ENCODE measurements at regions not wholly inside any gene's neighbourhood (a gene's known extent, or its start where the extent isn't known, plus 50 kb on each side); places are given as distances from the start of the nearest gene placed in this dataset.

DNA sequence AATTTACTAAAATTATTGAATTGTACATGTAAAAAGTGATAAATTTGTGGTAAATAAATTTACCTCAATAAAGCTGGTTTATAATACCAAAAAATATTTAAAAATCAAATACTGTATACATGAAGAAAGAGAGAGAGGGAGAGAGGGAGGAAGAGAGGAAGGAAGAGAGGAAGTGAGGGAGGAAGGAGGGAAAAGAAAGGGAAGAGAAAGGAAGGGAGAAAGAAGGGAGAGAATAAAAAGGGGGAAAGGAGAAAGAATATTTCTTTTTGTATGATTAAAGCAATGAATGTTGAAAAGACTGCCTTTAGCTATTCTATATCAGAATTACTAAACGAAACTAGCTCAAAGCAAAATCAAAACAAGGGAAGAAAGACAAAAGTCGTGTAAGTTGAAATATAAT, 150.0 kb downstream of the LRIG2 start:
- DNase-seq = no peak

DNA sequence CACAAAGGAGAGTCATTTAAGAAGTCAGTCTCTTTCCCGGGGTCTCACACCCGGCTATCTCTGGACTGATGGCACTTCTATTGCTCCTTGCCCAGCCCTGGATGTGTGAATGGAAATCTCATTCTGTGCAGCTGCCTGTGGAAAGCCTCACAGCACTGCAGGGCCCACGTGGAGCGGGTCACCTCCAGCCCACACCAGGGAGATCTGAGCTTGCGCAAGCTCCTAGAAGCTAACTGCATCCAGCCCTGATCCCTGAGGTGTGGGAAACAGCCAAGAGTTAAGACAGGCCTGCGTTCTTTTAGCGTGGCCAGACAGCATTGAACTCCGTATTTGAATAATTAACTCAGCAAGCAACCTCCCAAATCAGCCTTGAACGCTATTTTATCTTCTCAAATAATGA, 150.5 kb downstream of the LRIG2 start:
- DNase-seq = no peak

DNA sequence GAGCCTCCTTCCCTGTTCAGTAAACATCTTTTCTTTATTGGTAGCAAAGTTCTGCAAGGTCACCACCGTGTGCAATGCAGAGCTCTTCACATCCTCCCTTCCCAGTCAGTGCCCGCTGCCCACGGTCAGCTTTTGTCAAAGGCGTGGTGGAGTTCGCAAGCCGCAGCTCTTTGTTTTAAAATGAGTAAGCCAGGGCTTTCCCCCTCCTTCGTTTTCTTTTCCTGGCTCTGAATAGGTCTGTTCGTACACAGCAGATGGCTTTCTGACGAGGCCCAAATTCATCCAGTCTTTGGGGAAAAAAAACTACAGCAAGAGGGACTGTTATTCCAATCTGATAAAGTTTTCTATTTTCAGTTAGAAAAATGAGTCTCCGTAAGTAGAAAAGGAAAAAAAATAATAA, 153.2 kb downstream of the LRIG2 start:
- DNase-seq = no peak

DNA sequence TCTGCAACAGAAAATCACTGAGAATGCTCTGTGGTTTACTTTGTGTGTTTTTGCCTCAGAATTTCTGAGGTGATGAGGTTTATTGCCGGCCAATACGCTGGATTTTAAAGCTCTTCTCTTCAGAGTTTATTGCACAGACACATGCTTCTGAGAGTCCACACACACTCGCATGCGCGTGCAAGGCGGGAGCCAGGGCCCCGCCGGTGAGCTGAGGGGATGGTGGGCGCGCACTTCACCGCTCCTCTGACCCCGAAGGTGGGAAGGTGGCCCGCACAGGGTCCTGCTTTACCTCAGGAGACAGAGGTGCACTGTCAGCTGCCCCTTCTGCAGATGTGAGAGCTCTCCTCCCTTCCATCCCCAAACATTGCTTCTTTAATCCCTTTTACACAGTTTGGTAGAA, 158.4 kb upstream of the MAGI3 start:
- DNase-seq = no peak

DNA sequence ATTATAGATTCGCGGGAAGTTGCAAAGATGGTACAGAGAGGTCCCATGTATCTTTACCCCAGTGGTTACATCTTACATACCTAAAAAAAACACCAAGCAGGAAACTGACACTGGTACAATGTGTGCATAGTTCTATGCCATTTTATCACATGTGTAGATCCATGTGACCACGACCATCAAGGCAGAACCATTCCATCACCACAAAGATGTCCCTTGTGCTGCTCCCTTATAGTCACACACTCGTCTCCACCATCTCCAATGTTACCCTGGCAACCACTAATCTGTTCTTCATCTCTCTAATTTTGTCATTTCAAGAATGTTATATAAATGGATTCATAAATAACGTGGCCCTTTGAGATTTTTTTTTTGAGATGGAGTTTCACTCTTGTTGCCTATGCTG, 156.9 kb upstream of the MAGI3 start:
- DNase-seq = no peak

DNA sequence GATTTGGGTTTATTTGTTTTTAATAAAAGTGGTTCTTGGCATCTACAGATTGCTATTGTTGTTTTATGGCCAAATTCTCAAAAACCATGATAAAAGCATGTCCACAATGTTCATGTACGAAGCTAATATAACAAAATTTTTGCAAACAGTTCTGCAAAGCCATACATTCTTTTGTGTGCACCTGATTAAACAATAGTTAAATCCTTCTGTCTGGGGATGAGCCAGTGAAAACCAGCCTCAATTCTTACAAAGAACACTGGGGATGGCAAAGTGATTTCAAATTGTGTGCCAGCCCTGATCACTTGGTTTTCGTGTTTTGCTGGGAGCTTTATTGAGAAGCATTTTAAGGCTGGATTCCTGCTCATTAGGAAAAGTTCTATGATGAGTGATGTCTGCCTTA, 149.1 kb upstream of the MAGI3 start:
- DNase-seq = no peak

DNA sequence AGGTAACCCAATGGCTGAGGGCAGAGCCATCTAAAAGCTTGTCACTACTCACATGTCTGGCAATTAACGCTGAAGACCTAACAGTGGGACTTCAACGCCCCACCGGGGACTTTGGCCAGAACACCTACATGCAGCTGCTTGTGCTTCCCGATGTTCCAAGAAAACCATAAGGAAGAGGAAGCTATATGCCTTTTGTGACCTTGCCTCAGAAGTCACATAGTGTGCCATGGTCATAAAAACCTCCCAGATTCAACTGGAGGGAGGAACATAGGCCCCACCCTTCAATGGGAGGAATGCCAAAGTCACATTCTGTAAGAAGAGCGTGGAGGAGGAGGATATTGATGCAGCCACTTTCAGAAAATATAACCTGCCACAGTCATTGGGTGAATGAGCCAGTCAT, 147.8 kb upstream of the MAGI3 start:
- no peak for DNase-seq

DNA sequence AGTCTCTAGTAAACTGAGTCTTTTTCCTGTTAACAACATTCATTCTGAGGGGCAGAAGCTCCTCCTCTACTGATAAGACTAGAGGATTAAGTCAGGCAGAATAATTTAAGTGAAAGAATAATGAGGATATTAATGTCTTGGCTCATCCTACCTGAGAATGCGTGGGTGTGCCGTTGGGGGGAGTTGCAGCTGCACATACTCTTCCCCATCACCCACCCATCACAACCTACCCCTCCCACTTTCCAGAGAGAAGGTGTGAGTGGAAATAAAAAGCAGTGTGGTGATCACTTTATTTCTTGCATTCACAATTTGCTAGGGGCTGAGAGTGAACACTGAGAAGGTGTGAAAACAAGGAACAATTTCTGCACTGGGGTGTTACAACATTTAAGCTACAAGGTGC, 146.8 kb upstream of the MAGI3 start:
- no peak for DNase-seq

DNA sequence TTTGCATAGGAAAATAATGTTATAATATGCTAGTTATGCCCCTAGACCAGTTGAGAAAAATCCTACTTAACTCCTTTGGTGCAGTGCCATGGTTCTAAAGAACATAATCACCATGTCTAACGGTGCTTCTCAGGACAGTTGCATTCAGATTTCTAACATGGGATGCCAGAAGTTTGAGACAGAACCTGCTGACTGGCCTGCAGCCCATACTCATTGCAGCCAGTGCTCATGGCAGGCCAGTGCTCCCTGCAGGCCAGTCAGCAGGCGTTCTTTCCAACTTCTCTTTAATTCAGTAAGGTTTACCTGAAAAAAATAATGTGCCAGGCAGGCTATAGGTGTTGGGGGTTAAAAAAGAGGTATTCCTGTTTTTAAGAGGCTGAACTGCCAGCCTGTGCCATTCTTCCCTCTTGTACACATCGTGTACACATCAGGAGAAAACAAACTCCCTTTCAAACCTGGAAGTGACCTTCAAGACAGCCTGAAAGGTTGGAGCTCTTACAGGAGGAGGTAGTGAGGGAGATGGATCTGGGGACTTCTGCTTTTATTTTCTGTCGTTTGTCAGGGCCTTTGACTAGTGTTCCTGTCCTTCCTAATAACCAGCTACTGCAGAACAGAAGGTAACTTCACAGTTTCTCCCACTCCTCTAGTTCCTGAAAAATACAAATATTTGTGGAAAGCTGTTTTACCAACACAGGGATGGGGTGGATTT, 146.0 kb upstream of the MAGI3 start:
- DNase-seq = no peak

DNA sequence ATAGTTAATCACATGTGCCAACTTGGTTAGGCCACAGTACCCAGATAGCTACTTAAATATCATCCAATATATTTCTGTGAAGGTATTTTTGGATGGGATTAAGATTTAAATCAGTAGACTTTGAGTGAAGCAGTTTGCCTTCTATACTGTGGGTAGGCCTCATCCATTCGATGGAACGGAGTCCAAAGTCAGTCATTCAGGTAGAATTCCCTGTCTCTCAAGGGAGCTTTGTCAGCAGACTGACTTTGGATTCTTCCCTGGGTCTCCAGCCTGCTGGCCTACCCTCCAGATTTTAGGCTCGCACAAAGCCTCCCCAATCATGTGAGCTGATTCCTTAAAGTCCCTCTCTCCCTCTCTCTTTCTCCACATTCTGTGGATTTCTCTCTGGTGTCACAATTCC, 145.1 kb upstream of the MAGI3 start:
- DNase-seq = no peak

DNA sequence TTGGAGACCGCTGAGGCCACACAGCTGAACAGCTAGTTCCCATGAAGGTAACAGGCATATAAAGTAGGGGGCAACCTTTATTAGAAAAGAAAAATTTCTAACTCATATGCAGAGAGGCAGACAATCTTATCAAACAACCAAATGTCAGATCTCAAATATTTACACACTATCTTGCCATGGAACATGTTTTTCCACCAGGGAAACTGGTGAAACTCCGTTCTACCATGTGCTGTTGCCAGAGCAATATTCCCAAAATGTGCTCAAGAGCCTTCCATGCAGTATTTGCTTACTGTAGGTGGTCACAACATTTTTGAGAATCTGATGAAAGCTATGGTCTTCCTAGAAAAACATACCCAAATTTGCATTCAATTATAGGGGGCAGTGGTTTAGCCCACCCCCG, 143.4 kb upstream of the MAGI3 start:
- DNase-seq = no peak

DNA sequence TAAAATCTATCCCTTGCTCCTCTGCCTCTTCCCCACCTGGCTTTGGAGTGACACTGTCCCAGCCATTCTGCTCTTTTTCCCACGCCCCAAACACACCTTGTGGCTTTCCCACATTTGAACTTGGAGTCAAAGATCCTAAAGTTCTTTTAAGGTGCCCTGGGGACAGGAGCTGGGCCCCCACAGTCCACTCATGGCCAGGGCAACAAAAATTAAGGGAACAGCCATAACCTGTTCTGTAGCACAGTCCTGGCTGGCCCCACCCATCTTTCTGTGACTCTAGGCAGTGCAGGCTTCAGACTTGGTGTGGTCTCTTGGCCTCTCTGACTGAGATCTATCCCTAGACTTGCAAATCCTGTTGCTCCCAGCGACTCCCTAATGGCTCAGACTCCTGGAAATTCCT, 143.0 kb upstream of the MAGI3 start:
- DNase-seq = no peak

DNA sequence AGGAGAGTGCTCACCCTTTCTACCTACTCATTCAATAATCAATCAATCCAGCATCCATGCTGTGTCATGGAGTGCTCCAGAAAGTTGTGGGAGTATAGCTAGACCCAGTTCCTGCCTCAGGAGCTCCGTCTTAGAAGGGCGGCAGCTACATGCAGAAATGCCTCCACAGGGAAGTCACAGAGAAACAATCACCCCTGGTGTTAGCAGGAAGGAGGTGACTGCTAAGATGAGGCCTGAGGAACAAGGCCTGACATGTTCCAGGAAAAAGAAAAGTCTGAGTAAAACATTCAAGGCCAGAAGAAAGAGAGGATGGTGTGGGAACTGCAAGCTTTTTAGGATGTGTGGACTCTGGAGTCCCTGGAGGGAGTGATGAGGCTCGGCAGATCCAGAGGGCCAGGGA, 142.5 kb upstream of the MAGI3 start:
- no peak for DNase-seq

DNA sequence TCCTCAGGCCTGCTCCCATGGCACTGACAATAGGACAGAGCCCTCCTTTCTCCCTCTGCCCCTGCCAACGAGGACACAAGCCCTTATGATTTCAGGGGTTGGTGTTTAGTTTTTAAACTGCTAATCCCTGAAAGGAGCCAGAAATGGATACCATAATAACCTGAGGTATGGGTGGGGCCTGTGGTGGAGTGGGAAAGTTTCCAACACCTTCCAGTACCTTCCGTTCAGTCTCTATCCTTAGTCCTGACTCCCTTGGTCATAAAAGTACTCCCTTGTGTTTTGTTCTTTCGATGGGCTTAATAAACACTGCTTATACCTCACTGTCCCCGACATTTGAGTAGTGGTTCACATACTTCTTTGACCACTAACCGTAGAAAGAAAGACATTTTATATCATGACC, 141.8 kb upstream of the MAGI3 start:
- no peak for DNase-seq

DNA sequence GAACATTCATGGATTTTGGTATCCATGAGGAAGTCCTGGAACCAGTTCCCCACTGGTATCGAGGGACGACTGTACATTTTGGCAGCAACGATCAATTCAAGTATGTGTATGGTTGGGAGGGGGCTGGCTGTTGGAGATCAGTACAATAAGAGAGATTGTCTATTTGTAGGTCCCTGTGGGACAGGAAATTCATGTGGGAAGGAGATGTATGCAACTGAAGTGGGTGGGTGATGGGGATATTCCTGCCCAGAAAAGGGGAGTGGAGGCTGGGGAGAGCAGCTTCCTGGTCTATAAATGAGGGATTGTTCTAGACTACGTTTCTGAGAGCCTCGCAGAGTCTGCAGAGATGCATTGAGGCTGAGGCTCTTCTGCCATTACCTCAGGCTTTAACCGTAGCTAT, 140.2 kb upstream of the MAGI3 start:
- no peak for DNase-seq

DNA sequence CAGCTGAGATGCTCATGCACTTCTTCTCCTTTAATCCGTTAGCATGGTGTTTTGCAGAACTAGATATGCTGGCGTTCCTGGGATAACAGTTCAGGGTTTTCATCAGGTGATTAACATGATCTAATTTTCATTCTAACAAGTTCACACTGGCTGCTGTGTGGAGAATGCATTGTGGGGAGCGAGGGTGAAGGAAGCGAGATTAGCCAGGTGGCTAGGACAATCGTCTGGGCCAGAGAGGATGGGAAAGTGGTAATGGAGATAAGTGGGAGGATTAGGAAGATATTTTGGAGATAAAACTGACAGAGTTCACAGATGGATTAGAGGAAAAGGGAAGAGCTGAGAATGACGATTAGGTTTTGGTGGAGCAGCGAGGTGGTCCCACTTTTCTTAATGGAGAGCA, 138.1 kb upstream of the MAGI3 start:
- no peak for DNase-seq

DNA sequence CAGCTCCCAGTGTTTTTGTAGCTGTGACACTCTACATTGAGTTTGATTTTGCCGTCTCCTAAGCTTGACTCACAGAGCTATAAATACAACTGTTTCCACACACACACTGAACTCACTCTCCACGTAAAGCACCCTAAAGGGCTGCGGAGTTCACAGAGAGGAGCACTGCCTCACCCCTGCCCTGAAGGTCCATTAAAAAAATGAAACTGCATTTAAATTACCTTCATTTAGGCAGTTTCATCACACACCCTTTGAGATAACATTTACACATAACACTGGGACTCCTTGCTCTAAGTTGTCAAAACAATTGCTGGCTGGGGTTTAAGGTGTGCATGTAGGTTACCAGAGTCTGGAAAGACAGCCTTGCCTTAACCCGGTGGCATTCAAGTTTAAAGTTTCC, 137.1 kb upstream of the MAGI3 start:
- DNase-seq = no peak

DNA sequence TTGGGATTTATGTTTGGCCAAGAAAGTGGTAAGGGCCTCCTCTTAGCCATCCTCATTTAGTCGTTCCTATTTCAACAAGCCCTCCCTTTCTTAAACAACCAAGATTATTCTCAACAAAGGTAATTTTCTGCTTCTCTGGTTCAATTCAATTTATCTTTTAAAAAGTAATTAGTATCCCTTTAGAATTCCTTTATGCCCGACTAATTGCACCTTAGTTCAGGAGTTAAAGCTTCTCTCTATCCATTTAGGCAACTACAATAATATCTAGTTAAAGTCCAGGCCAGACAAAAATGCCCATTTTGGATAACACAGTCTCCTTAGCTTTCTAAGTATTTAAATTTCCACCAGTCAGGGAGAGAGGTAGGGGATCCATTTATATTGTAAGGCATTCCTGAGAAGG, 136.7 kb upstream of the MAGI3 start:
- DNase-seq = no peak

DNA sequence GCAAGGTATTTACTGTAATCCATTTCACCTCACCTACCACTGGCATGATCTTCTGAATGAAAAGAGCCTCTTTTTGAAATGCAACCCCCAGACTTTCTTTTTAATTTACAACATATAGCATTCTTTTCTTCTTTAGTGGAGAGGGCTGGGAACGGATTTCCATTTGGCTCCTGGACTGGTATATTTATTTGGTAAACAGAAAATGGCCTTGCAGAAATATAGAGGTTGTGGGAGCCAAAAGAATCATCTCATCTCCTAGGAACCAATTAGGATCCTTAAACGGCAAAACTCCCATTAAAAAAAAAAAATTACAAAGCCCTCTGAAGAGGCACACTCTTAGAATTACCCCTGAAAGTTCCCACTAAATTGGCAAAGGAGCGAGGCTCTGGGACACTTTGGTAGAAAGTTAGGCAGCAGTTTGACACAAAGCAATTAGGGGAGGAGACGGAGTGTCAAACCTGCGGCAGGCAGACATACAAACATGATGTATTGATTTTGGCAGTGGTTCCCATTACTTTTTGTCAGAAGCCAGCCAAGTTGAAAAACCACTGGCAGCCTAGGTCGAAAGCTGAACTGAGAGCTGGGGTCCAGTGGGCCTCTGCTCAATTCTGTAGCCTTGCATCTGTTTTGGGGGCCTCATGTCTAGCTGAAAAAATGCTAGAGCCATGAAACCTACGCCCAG, 135.1 kb upstream of the MAGI3 start:
- DNase-seq = no peak

DNA sequence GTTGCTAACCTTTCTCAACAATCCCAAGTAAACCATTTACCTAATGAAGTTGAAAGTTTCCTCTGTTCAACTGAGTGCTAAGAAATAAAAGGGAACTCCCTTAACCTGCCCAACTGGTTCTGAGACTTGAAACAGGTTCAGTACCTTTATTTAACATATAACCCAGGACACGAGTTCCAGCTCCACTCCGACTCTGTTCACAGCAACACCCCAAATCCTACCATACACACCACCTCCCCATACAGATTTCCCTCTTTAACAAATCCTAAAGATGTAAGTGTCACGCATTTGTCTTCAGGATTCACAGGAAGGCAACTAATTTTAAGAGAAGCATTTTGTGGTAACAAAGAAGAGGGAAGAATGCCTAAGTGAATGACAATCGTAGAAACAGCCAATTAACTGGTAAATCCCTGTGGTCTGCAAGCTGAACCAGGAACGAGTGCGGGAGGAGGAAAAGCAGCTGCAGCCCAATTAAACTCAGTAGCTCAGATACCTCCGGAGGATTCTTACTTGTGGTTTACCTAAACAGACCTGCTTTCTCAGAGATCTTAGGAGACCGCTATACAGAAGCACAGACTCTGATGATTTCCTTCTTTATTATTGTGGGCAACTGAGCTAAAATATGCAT, 134.5 kb upstream of the MAGI3 start:
- DNase-seq = no peak

DNA sequence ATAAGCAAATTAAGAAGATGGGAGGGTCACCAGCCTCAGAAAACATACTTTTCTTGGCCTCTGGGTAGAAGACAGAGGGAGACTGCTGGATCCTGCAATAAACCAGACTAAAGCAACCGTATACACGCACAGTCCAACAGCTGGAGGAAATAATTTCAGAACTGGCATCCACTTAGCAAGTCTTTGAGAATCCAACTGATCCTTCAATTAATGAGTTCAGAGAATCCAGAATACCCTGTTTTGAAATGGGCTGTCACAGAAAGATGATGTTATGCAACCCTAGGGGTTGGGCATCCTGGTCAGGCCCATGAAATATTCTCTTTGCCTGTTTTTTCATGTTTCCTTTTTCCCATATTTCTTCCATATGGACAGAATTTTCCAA, 134.0 kb upstream of the MAGI3 start:
- no peak for DNase-seq

DNA sequence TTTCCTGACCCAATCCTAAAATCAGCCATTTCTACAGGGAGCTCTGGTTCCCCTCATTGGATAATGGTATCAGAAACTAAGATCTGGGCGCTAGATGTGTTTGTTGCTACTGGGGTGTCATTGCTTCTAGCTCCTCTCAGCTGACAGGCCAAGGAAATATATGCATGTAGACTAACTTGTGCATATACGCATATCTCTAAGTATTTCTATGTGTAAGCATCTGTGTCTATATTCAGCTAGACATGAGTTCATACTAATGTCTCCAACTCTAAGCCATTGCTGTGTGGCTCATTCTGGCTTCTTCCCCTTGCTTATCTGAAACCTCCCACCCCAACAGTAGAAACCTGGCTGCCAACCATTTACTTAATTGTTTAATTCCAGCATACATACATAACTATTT, 130.3 kb upstream of the MAGI3 start:
- no peak for DNase-seq

DNA sequence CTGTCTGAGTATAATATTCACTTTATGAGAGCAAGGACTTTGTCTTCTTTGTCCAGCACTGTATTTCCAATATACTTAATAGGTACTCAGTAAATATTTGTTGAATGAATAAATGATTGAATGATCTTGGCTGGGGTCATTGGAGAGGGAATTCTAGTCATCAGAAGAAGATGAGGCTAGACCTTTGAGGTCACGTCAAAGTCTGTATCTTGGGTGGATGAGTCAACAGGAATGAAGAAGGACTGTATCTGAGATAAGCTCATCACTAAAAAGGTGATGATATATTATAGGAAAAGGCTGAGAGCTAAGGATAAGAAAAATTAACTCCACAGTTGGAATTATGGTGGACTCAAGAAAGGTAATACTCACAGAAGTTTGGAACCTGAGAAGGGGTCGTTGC, 125.1 kb upstream of the MAGI3 start:
- DNase-seq = no peak

DNA sequence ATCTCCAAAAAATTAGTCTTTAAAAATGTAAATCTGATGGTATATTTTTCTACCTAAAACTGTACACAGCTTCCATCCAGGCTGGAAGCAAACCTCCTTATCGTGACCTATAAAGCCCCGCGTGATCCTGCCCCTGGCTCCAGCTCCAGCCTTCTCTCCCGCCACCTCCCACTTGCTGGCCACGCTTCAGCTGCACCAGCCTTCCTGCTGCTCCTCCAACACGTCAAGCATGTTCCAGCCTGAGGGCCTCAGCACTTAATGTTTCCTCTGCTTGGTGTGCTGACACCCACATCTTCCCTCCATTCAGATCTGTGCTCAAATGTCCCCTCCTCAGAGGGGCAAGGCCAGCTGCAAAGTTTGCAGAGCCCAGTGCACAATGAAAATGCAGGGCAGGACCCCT, 123.5 kb upstream of the MAGI3 start:
- DNase-seq = no peak
